Gastroesophageal sphincter (tissue), 3 donors: ENCODE measurements at regions not wholly inside any gene's neighbourhood (a gene's known extent, or its start where the extent isn't known, plus 50 kb on each side); places are given as distances from the start of the nearest gene placed in this dataset.

Source experiments
- POLR2A ChIP-seq, 2 donors: fragments of 450-650 bp; IDR thresholded peaks; one replicate each; pipeline ENCODE4 v1.6.1; 2017; ENCODE audit warnings: antibody characterized with exemption in 2 of 2, mild to moderate bottlenecking in 2 of 2, moderate library complexity in 1 of 2
- TF ChIP-seq, protein P1 (sequence below), 4 experiments: fragments of 200-600 bp in 2 of 4; fragments of 450-650 bp in 2 of 4; sonication (generic) in 1 of 4; IDR thresholded peaks; one replicate each; pipeline ENCODE4 v1.5.1; 2017 to 2019; ENCODE audit warnings: antibody characterized with exemption in 4 of 4, mild to moderate bottlenecking in 2 of 4, moderate library complexity in 2 of 4

DNA sequence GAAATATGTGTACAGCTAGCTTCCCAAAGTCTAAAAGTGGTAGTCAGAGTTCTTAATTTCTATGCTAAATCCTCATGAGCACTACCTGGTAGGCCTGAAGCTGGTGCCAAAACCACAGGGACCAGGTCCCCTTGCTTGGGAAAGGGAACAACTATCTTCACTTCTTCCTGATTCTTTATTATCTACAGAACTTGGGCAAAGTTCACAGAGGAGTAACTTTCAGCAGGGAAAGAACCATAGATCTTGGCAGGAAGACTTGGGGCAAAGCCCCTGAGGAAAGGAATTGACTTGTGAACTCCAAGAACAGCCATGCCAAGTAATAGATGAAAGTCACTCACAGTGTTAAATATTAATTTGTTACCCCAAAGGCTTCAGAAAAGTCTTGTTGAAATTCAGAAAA lies 193.0 kb downstream of the ZC3H11B start:
- TF ChIP-seq, protein P1, sequence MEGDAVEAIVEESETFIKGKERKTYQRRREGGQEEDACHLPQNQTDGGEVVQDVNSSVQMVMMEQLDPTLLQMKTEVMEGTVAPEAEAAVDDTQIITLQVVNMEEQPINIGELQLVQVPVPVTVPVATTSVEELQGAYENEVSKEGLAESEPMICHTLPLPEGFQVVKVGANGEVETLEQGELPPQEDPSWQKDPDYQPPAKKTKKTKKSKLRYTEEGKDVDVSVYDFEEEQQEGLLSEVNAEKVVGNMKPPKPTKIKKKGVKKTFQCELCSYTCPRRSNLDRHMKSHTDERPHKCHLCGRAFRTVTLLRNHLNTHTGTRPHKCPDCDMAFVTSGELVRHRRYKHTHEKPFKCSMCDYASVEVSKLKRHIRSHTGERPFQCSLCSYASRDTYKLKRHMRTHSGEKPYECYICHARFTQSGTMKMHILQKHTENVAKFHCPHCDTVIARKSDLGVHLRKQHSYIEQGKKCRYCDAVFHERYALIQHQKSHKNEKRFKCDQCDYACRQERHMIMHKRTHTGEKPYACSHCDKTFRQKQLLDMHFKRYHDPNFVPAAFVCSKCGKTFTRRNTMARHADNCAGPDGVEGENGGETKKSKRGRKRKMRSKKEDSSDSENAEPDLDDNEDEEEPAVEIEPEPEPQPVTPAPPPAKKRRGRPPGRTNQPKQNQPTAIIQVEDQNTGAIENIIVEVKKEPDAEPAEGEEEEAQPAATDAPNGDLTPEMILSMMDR (IDR thresholded peaks at IDR 0.05), result no peak
- no peak for TF ChIP-seq POLR2A (IDR thresholded peaks at IDR 0.05)
